Spleen (tissue), 7 donors: ENCODE measurements at regions not wholly inside any gene's neighbourhood (a gene's known extent, or its start where the extent isn't known, plus 50 kb on each side); places are given as distances from the start of the nearest gene placed in this dataset.

Source experiments
- CTCF ChIP-seq, 11 experiments: fragments of 200-600 bp in 7 of 11; fragments of 450-650 bp in 4 of 11; sonication (generic) in 4 of 11; IDR thresholded peaks in 8 of 11; conservative IDR thresholded peaks in 3 of 11; 1 replicate in 7 of 11; 2 replicates in 4 of 11; pipeline versions ENCODE4 v1.4.0 to v1.8.0; 2016 to 2021; ENCODE audit warnings: antibody characterized with exemption in 11 of 11, inconsistent platforms in 4 of 11, mild to moderate bottlenecking in 1 of 11
- POLR2AphosphoS5 ChIP-seq, 3 donors: sonication (generic); formaldehyde crosslinking; IDR thresholded peaks; one replicate each; pipeline ENCODE4 v1.5.1; 2017; ENCODE audit warnings: antibody characterized with exemption in 3 of 3
- donor health status: DM: no; HTN: no; CAD: no; lungs with moderate emphysema.
- donor health status: DM: no; HTN: no; CAD: no.
- donor health status: DM: no; HTN: no; CAD: no.

GRCh38 chr5:125865166-125865815 lies 557.9 kb upstream of the GRAMD2B start:
- TF ChIP-seq CTCF (IDR thresholded peaks at IDR 0.05 in 8 of 11, conservative IDR thresholded peaks at IDR 0.05 in 3 of 11) (no peak), POLR2AphosphoS5 (IDR thresholded peaks at IDR 0.05) (no peak)
